Caco-2 (cell line): ENCODE measurements at regions not wholly inside any gene's neighbourhood (a gene's known extent, or its start where the extent isn't known, plus 50 kb on each side); places are given as distances from the start of the nearest gene placed in this dataset.

ENCODE experiments used
- BruUV-seq: library from RNA; stranded (reverse); fragments of 400-500 nt; replicated peaks from 2 replicates; lab custom pipeline; 2021; lab: Mats Ljungman, UMichigan
- CTCF ChIA-PET: fragments of 300-600 bp; sonication (Branson Sonifier 250); formaldehyde crosslinking; loops from one replicate; lab custom pipeline; 2022; ENCODE audit warnings: antibody characterized with exemption; lab: Charles Lee
- POLR2A ChIA-PET: fragments of 300-600 bp; sonication (Branson Sonifier 250); formaldehyde crosslinking; loops from one replicate; lab custom pipeline; 2022; ENCODE audit warnings: antibody characterized with exemption; lab: Charles Lee
- DNase-seq, 2 experiments: peaks; one replicate each; pipeline versions ENCODE4 v3.0.0 to v3.0.0-alpha.2; 2020 to 2022
- H3K27me3 ChIP-seq: replicated peaks from 2 replicates; pipeline ENCODE4 v1.6.0; 2011; ENCODE audit warnings: low read length; ENCODE audit not compliant: control insufficient read depth, insufficient read depth
- H3K36me3 ChIP-seq: 2 replicates; pipeline ENCODE4 v1.5.1; 2011; ENCODE audit warnings: low read length; ENCODE audit not compliant: control insufficient read depth, insufficient read depth
- H3K4me1 ChIP-seq: fragments of 250-450 bp; sonication (Bioruptor Pico); 2 replicates; pipeline ENCODE4 v1.5.1; 2020; ENCODE audit warnings: mild to moderate bottlenecking
- H3K4me3 ChIP-seq: 2 replicates; pipeline ENCODE4 v1.5.1; 2011; ENCODE audit warnings: low read depth, mild to moderate bottlenecking, control low read depth, low read length
- H3K9me3 ChIP-seq: fragments of 250-450 bp; sonication (Bioruptor Pico); 2 replicates; pipeline ENCODE4 v1.5.1; 2020; ENCODE audit warnings: mild to moderate bottlenecking, moderate library complexity
- H3K27ac Mint-ChIP-seq: one replicate; pipeline ENCODE4 v1.8.0; 2022; ENCODE audit warnings: mixed read lengths; ENCODE audit not compliant: unreplicated experiment
- H3K27me3 Mint-ChIP-seq: one replicate; pipeline ENCODE4 v1.8.0; 2022; ENCODE audit warnings: mixed read lengths; ENCODE audit not compliant: insufficient read depth, unreplicated experiment
- H3K36me3 Mint-ChIP-seq: one replicate; pipeline ENCODE4 v1.8.0; 2022; ENCODE audit warnings: mild to moderate bottlenecking, mixed read lengths; ENCODE audit not compliant: insufficient read depth, unreplicated experiment
- H3K4me1 Mint-ChIP-seq: one replicate; pipeline ENCODE4 v1.8.0; 2022; ENCODE audit warnings: low read depth, mixed read lengths; ENCODE audit not compliant: unreplicated experiment
- H3K4me3 Mint-ChIP-seq: one replicate; pipeline ENCODE4 v1.8.0; 2022; ENCODE audit warnings: mild to moderate bottlenecking, moderate library complexity, mixed read lengths; ENCODE audit not compliant: unreplicated experiment
- H3K9me3 Mint-ChIP-seq: one replicate; pipeline ENCODE4 v1.8.0; 2022; ENCODE audit warnings: mixed read lengths; ENCODE audit not compliant: unreplicated experiment
- intact Hi-C: fragments of 100-400 bp; cut with micrococcal nuclease; formaldehyde crosslinking; loops from one replicate; pipeline ENCODE4 v1.10.0; 2022; ENCODE audit not compliant: unreplicated experiment
- TF ChIP-seq, protein P1 (sequence below), 2 experiments: fragments of 200-600 bp in 1 of 2; IDR thresholded peaks; 1 replicate in 1 of 2; 2 replicates in 1 of 2; pipeline versions ENCODE4 v1.5.1 to v1.8.0; 2011 to 2022; ENCODE audit warnings: antibody characterized with exemption in 1 of 2, control low read depth in 1 of 2, inconsistent platforms in 1 of 2, low read depth in 1 of 2, low read length in 1 of 2, mild to moderate bottlenecking in 1 of 2, moderate library complexity in 1 of 2; ENCODE audit not compliant: insufficient read depth in 1 of 2, severe bottlenecking in 1 of 2, unreplicated experiment in 1 of 2

DNA sequence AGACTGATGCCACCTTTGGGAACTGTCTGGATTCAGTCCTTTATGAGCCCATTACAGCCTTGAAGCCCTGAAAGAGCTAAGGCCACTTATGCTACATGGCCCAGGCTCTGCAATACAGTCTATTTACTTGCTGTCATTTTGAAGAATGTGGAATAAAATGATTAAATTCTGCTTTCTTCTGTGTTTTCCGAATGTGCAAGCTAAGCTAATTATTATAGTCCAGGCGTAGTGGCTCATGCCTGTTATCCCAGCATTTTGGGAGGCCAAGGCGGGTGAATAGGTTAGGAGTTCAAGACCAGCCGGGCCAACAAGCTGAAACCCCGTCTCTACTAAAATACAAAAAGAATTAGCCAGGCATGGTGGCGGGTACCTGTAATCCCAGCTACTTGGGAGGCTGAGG lies 142.5 kb downstream of the TEX29 start:
- no peaks in the 10 kb centered on the region for H3K9me3 ChIP-seq
- ChIA-PET POLR2A (no interaction called here), CTCF (no interaction called here)
- H3K4me1 ChIP-seq = no peaks in the 10 kb centered on the region
- intact Hi-C loops = no loop called here
- Mint-ChIP-seq H3K27me3 (peaks cover 25% of the 10 kb centered on the region), H3K27ac (no peak overlapping the region), H3K36me3 (no peaks in the 10 kb centered on the region), H3K4me1 (no peaks in the 10 kb centered on the region), H3K4me3 (no peak overlapping the region), H3K9me3 (no peaks in the 10 kb centered on the region)
- no peak for DNase-seq
- TF ChIP-seq, protein P1, sequence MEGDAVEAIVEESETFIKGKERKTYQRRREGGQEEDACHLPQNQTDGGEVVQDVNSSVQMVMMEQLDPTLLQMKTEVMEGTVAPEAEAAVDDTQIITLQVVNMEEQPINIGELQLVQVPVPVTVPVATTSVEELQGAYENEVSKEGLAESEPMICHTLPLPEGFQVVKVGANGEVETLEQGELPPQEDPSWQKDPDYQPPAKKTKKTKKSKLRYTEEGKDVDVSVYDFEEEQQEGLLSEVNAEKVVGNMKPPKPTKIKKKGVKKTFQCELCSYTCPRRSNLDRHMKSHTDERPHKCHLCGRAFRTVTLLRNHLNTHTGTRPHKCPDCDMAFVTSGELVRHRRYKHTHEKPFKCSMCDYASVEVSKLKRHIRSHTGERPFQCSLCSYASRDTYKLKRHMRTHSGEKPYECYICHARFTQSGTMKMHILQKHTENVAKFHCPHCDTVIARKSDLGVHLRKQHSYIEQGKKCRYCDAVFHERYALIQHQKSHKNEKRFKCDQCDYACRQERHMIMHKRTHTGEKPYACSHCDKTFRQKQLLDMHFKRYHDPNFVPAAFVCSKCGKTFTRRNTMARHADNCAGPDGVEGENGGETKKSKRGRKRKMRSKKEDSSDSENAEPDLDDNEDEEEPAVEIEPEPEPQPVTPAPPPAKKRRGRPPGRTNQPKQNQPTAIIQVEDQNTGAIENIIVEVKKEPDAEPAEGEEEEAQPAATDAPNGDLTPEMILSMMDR (IDR thresholded peaks at IDR 0.05; ENCODE audit: insufficient read depth in 1 of 2, low read depth in 1 of 2, low read length in 1 of 2, severe bottlenecking in 1 of 2, unreplicated experiment in 1 of 2) = no peak
- no TSS peak for BruUV-seq
- peaks cover 1% of the 10 kb centered on the region; the same call in 1 of the 2 replicates for H3K27me3 ChIP-seq
- H3K4me3 ChIP-seq = no peak overlapping the region
- no peaks in the 10 kb centered on the region for H3K36me3 ChIP-seq

DNA sequence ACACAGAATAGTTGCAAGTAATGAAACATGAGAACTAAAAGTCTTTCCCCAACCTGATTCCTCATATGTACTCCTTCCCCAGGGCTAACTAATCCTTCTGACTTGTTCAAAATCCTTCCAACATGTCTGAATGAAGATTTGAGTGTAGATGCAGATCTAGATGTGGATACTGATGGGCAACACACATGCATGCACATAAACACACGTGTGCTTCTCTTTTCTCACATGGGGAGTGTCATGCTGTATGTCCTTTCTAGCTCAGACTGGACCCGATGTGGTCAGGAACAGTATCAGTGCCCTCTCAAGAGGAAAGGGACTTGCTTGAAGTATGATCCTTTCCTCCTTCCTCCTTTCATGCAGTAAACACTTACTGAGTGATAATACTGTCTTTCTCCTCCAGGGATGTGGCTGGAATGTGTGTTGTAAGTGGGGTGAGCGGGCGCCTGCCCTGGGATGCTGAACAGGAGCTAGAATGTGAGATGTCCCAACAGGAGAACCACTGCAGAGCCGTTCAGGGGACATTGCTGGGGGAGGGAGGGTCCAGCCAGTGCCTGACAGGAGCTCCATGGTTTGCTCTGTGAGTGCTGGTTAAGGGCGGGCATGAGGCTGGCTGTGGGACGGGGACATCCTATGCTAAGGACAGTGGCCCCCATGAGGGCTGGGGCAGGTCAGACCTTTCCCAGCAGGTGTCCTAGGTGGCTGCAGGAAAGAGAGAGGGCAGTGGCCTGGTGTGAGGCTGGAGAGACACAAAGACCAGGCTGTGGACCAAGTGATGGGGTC lies 146.9 kb downstream of the TEX29 start:
- H3K36me3 ChIP-seq = no peaks in the 10 kb centered on the region
- no TSS peak for BruUV-seq
- H3K4me3 ChIP-seq = no peak overlapping the region
- H3K9me3 ChIP-seq = no peaks in the 10 kb centered on the region
- no peaks in the 10 kb centered on the region for H3K4me1 ChIP-seq
- Mint-ChIP-seq H3K9me3 (no peaks in the 10 kb centered on the region), H3K27me3 (peaks cover 22% of the 10 kb centered on the region), H3K27ac (no peak overlapping the region), H3K36me3 (no peaks in the 10 kb centered on the region), H3K4me1 (no peaks in the 10 kb centered on the region), H3K4me3 (no peak overlapping the region)
- CTCF ChIA-PET = no interaction called here
- POLR2A ChIA-PET = no interaction called here
- TF ChIP-seq, protein P1 (IDR thresholded peaks at IDR 0.05; ENCODE audit: insufficient read depth in 1 of 2, low read depth in 1 of 2, low read length in 1 of 2, severe bottlenecking in 1 of 2, unreplicated experiment in 1 of 2) = no peak
- DNase-seq = no peak
- H3K27me3 ChIP-seq = no peaks in the 10 kb centered on the region; the same call in none of the 2 replicates
- intact Hi-C loops = no loop called here

DNA sequence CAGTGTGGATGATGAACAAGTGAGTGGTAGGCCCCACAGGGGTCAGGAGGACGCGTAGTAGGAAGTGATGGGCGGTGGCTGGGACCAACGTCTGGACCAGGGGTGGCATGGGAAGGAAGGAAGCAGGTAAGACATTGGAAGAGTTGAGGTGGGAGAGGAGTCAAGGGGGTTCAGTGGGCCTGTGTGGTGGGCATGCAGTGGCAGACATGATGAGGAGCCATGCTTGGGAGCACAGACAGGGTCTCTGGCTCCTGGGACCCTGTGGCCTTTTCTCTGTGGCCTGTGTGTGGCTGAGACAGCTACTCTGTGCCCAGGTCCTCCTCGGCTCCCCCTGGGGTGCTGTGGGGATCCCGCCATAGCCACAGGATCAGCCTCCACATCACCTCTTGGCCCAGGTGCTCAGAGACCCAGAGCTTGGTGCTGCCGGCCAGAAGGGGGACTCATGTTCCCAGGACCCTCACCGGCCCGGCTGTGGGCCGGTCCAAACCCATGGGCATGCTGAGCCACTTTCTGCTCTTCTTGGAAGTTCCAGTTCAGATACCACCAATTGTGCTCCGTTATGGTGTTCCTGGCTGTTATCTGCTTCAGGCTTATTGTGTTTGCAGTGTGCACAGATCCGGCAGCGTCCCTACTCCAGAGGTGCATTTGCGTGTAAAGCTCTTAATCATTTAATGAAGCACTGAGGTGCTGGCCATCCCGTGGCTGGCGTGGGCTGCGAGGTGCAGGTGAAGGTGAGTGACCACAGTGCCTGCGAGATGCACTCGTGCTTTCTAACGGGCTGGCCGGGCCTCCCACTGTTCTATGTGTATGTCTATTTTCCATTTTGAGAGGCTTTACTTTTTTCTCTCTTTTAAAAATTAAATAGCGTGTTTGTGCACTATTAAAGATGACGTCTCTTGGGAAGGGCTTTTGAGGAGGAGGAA lies 147.9 kb downstream of the TEX29 start:
- Histone ChIP-seq H3K27me3 (no peaks in the 10 kb centered on the region; the same call in none of the 2 replicates), H3K4me1 (no peaks in the 10 kb centered on the region), H3K4me3 (no peak overlapping the region), H3K9me3 (no peaks in the 10 kb centered on the region), H3K36me3 (no peaks in the 10 kb centered on the region)
- Mint-ChIP-seq H3K36me3 (no peaks in the 10 kb centered on the region), H3K9me3 (no peaks in the 10 kb centered on the region), H3K4me3 (no peak overlapping the region), H3K4me1 (no peaks in the 10 kb centered on the region), H3K27ac (no peak overlapping the region), H3K27me3 (peaks cover 29% of the 10 kb centered on the region)
- POLR2A ChIA-PET = no interaction called here
- CTCF ChIA-PET = no interaction called here
- BruUV-seq = no TSS peak
- no peak for DNase-seq
- TF ChIP-seq, protein P1 (IDR thresholded peaks at IDR 0.05; ENCODE audit: insufficient read depth in 1 of 2, low read depth in 1 of 2, low read length in 1 of 2, severe bottlenecking in 1 of 2, unreplicated experiment in 1 of 2) = no peak
- intact Hi-C loops = no loop called here
